ENCODE measurements at regions not wholly inside any gene's neighbourhood (a gene's known extent, or its start where the extent isn't known, plus 50 kb on each side); places are given as distances from the start of the nearest gene placed in this dataset.

DNA sequence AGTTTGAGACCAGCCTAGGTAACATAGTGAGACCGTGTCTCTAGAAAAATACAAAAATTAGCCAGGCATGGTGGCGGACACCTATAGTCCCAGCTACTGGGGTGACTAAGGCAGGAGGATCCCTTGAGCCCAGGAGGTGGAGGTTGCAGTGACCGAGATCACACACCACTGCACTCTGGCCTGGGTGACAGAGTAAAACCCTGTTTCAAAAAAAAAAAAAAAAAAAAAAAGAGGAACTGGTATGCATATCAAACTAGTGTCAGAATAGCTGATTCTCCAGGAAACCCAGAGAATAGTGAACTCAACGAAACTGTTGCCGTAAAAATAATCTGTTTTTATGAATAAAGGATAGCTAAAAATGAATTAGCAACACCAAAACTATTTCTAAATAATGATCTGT lies 126.6 kb upstream of the BASP1 start:
- TF ChIP-seq, protein P1, sequence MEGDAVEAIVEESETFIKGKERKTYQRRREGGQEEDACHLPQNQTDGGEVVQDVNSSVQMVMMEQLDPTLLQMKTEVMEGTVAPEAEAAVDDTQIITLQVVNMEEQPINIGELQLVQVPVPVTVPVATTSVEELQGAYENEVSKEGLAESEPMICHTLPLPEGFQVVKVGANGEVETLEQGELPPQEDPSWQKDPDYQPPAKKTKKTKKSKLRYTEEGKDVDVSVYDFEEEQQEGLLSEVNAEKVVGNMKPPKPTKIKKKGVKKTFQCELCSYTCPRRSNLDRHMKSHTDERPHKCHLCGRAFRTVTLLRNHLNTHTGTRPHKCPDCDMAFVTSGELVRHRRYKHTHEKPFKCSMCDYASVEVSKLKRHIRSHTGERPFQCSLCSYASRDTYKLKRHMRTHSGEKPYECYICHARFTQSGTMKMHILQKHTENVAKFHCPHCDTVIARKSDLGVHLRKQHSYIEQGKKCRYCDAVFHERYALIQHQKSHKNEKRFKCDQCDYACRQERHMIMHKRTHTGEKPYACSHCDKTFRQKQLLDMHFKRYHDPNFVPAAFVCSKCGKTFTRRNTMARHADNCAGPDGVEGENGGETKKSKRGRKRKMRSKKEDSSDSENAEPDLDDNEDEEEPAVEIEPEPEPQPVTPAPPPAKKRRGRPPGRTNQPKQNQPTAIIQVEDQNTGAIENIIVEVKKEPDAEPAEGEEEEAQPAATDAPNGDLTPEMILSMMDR (IDR thresholded peaks at IDR 0.05; ENCODE audit: control extremely low read depth in 1 of 3, insufficient read depth in 1 of 3, low read depth in 1 of 3, low read length in 3 of 3), result no peak
- TF ChIP-seq RAD21 (IDR thresholded peaks at IDR 0.05 in 1 of 2, conservative IDR thresholded peaks at IDR 0.05 in 1 of 2; ENCODE audit: low read depth in 2 of 2, low read length in 2 of 2) (no peak), RNF2 (IDR thresholded peaks at IDR 0.05; ENCODE audit: borderline replicate concordance, low read depth, low read length, missing control alignments, poor library complexity, severe bottlenecking) (no peak), ASH2L (IDR thresholded peaks at IDR 0.05; ENCODE audit: low read length) (no peak), FOSL1 (IDR thresholded peaks at IDR 0.05; ENCODE audit: insufficient read depth, low read depth, low read length) (no peak)

Data from H1 (cell line).